GM19455 (cell line): ENCODE measurements at regions not wholly inside any gene's neighbourhood (a gene's known extent, or its start where the extent isn't known, plus 50 kb on each side); places are given as distances from the start of the nearest gene placed in this dataset.

ENCODE experiments used
- ATAC-seq: cut with Tn5 transposase; IDR thresholded peaks from one replicate; pipeline ENCODE4 v1.9.1; 2021; ENCODE audit not compliant: unreplicated experiment

GRCh38 chr2:196383799-196384198 is 212.4 kb upstream of the STK17B start:
- no peak for ATAC-seq

- peak; percentile 66 for ATAC-seq
These were observed 213.4 kb upstream of the STK17B start for GRCh38 chr2:196384729-196385128.

GRCh38 chr2:196389670-196390069 is 218.3 kb upstream of the STK17B start:
- no peak for ATAC-seq

- no peak for ATAC-seq
These were observed 219.1 kb upstream of the STK17B start for GRCh38 chr2:196390243-196391148.

GRCh38 chr2:196391149-196391479 is 219.7 kb upstream of the STK17B start:
- no peak for ATAC-seq

- no peak for ATAC-seq
These were observed 227.7 kb upstream of the STK17B start for GRCh38 chr2:196399096-196399495.

- no peak for ATAC-seq
These were observed 228.6 kb upstream of the STK17B start for GRCh38 chr2:196399722-196400691.

- no peak for ATAC-seq
These were observed 232.1 kb upstream of the STK17B start for GRCh38 chr2:196403471-196403870.

- no peak for ATAC-seq
These were observed 232.9 kb upstream of the STK17B start for GRCh38 chr2:196404276-196404675.

GRCh38 chr2:196407675-196408264 is 231.7 kb upstream of the CCDC150 start:
- ATAC-seq: no peak

- no peak for ATAC-seq
These were observed 230.1 kb upstream of the CCDC150 start for GRCh38 chr2:196409376-196409775.

- no peak for ATAC-seq
These were observed 229.5 kb upstream of the CCDC150 start for GRCh38 chr2:196410008-196410407.

GRCh38 chr2:196413821-196414274 is 225.7 kb upstream of the CCDC150 start:
- ATAC-seq: peak; percentile 57

- peak; percentile 62 for ATAC-seq
These were observed 224.1 kb upstream of the CCDC150 start for GRCh38 chr2:196415384-196415783.

GRCh38 chr2:196420143-196420542 is 219.4 kb upstream of the CCDC150 start:
- no peak for ATAC-seq

GRCh38 chr2:196421880-196422279 is 217.6 kb upstream of the CCDC150 start:
- ATAC-seq: no peak

- ATAC-seq: no peak
These were observed 217.2 kb upstream of the CCDC150 start for GRCh38 chr2:196422361-196422760.

- ATAC-seq: no peak
These were observed 213.4 kb upstream of the CCDC150 start for GRCh38 chr2:196426122-196426521.

- no peak for ATAC-seq
These were observed 211.4 kb upstream of the CCDC150 start for GRCh38 chr2:196427986-196428634.

- ATAC-seq: no peak
These were observed 208.4 kb upstream of the CCDC150 start for GRCh38 chr2:196431076-196431475.

- ATAC-seq: no peak
These were observed 207.6 kb upstream of the CCDC150 start for GRCh38 chr2:196431957-196432356.
